ENCODE measurements at regions not wholly inside any gene's neighbourhood (a gene's known extent, or its start where the extent isn't known, plus 50 kb on each side); places are given as distances from the start of the nearest gene placed in this dataset.

DNA sequence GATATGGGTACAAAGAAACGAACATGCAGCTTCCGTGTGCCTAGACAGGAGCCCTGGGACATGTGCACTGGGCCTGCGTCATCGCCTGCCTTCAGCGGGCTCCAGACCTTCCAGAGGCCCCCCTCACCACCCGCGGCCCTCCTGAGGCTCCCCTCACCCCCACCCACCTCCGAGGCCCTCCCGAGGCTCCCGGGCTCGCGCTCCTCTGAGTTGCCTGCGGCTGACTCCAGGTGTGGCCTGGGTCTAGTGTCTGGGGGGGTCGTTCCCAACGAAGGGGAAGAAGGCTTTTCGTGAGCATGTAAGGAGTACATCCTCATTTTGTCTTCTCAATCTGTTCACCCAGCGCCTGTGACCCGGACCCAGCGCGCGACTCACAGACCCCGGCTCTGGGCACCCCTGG lies 177.3 kb upstream of the ZNF32 start:
- DNase-seq = no peak

DNA sequence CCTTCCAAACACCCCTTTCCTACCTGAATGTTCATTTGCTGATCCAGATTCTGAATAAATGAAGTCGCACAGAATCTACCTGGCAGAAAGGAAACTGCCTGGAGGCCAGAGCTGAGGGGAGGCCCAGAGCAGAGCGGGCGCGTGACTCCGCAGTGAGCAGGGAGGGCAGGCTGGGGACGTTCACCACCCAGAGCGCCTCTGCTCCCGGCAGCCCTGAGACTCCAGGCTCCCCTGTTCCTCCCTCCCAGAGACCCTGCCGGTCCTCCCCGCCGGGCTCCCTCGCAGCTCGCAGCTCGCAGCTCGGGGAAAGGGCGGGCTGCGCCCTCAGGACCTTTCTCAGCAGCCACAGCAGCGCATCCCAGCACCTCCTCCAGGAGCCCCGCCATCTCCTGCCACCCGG lies 176.7 kb upstream of the ZNF32 start:
- DNase-seq = no peak

DNA sequence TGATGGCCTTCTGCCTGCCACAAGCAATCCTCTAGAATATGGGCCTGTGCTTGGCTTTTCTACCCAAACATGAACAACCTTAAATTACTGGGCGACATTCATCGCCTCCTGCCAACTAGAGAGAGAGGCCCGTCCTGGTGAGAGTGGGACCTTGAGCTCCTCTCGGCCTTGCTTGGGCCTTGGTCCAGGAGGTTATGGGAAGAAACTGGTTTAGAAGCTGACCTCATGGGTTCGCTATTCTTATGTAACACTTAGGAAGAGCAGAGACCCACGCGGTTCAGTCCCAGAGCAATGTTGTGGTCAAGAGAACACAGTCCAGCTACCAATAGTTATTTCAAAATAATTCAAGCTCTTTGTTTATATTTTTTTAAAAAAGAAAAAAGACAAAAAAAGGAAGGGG lies 176.3 kb upstream of the ZNF32 start:
- no peak for DNase-seq

- no peak for DNase-seq
Observed at GRCh38 chr10:43822631-43823580, 174.2 kb upstream of the ZNF32 start.

DNA sequence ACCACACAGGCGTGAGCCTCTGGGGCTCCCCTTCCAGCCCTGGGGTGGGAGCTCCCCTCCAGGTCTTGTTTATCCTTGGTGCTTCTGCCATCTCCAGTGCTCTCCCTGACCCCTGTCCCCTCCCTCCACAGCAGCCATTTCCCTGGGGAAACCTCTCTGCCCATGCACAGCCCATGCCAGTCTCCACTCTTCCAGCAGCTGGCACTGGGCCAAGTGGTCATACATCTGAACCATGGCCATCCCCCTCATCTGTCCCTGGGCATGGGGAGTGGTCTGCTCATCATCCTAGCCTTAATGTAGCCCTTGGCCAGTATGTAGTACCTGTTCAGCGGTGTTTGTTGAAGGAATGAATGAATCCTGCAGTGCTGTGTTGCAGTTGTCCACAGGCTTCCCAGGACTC lies 172.4 kb upstream of the ZNF32 start:
- DNase-seq = no peak

- no peak for DNase-seq
Observed at GRCh38 chr10:43820663-43821062, 172.0 kb upstream of the ZNF32 start.

DNA sequence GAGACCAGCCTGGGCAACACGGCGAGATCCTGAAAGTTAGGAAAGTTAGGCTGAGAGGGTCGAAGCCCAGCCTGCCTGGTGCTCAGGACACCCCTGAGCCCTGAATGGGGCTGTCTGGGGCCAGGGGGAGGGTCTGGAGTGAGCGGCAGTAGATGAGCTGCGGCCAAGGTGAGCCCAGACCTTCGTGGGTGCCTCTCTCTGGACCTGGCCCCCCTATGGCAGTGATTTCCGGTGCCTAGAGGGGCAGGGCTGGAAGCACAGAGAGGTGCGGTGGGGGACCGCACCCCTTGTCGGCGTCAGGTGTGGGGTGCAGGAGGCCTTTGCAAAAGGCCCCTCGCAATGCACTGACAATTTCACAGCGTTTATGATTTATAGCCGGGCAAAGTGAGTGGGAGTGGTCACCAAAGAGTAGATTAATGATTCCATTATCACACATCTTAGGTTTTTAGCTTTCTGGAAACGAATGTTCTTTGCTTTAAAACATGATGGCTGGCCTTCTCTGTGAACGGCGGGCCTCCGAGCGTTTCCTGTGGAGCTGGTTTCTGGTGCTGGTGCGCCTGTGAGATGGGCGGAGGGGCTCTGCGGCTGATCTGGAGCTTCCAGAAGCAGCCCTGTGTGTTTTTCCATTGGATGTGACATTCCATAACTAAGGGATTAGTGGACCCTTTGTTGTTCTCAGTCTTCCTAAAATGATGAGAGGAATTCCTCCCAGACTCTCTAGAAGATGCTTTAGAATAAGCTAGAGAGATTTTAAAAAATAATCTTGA lies 171.0 kb upstream of the ZNF32 start:
- DNase-seq = no peak

- no peak for DNase-seq
Observed at GRCh38 chr10:43818687-43819086, 170.0 kb upstream of the ZNF32 start.

DNA sequence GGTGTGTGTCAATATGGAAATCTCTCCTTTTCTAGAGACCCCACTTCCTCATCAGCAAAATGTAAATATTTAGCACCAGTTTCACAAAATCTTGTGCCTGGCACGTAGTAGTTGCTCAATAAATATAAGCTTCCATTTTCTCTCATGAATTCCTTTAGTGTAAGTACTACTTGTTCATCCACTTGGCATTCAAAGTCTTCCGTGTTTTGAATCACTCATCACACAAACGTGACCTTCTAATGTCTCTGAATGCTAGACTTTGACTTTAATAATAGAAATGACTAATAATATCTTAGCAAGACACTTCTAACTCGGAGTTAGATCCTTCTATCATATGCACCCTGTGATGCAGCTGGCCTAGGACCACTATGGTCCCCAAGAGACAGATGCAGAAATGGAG lies 168.7 kb upstream of the ZNF32 start:
- no peak for DNase-seq

- no peak for DNase-seq
Observed at GRCh38 chr10:43816351-43817321, 168.0 kb upstream of the ZNF32 start.

DNA sequence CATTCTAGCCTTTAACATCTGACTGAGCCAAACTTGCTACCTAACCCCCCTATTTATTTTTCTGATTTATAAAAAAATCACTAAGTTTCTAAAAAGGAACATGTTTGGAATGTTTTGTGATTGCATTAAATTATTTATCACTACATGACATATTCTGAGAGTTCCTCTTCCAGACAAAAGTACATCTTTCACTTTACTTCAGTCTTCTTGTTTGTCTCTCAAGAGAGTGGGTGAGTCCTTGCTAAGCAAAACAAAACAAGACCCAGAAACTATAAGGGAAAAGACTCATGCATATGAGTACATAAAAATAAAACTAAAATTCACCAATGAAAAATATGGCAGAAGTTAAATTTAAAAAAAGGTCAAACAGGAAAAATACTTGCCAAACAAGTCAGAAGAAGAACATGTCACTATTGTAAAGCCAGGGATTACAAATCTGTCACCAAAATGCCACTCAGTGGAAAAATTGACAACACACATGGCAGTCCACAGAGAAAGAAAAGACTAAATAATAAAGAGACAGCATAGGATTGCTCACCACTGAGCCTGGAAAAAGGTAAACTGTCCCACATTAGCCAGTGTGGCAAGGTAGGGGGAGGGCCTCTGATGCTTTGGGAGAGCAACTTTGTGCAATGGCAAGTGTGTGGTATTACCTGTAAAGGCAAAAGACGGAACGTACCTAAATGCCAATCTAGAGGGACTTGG lies 166.7 kb upstream of the ZNF32 start:
- DNase-seq = no peak

DNA sequence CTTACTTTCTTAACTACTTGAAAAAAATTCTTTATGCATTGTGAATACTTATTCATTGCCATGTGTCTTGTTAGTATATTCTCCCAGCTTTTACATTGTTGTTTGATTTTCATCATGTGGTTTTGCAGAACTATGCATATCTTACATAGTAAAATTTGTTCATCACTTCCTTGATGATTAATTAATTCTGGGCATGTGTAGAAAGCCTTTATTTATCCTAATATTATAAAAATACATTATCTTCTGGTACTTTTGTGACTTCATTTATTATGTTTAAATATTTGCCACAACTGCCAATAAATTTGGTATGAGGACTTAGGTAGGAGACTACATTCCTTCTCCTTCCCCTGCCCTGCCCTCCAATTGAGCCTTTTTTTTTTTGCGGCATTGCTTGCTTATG lies 166.0 kb upstream of the ZNF32 start:
- no peak for DNase-seq

- DNase-seq = no peak
Observed at GRCh38 chr10:43811871-43812270, 163.2 kb upstream of the ZNF32 start.

GRCh38 chr10:43809211-43809930 lies 160.7 kb upstream of the ZNF32 start:
- no peak for DNase-seq

- no peak for DNase-seq
Observed at GRCh38 chr10:43808136-43808535, 159.5 kb upstream of the ZNF32 start.

- DNase-seq = no peak
Observed at GRCh38 chr10:43806831-43807640, 158.4 kb upstream of the ZNF32 start.

DNA sequence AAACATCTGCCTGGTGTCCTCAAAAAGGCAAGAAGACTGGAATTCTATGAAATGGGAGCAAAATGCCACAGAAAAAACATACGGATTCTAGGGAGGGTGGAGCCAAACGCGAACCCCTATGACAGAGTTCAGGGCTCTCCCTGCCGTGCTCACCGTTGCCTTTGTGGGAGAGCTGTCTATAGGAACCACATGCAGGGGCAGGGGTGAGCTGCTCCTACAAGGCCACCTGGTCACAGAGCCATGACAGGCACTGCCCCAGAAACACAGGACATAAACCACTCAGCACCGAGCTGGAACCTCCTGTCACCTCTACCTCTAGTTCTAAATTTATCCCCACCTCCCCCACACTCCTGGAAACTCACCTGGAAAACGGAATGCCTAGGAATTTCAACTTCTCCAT lies 155.1 kb upstream of the ZNF32 start:
- no peak for DNase-seq

DNA sequence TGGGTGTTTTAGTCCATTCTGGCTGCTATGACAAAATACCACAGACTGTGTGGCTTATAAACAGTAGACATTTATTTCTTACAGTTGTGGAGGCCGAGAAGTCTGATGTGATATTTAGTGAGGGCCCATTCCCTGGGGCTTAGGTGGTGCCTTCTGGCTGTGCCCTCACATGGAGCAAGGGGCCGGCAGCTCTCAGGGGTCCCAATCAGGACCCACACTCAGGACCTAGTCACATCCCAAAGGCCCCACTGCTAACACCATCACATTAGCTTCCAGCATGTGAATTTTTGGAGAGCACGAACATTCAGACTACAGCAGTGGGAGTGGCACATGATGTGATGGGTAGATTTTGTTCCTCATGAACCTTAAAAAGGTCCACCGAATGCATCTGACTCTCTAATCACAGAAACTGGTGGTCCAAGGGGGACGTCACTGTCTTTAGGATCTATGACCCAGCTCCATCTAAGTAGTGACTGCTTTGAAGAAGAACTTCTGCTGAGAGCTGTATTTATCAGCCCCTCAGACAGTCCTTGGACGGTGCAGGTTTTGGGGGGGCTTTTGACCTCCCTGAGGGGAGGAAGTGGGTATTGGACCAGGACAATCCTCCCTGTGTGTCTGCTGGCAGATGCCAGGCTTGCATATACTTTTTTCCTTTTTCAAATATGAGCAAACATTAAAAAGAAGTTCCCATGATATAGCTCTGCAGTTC lies 154.5 kb upstream of the ZNF32 start:
- no peak for DNase-seq

GRCh38 chr10:43801626-43802025 lies 152.9 kb upstream of the ZNF32 start:
- DNase-seq = no peak

- no peak for DNase-seq
Observed at GRCh38 chr10:43801140-43801539, 152.5 kb upstream of the ZNF32 start.
